ENCODE measurements at regions not wholly inside any gene's neighbourhood (a gene's known extent, or its start where the extent isn't known, plus 50 kb on each side); places are given as distances from the start of the nearest gene placed in this dataset.

DNA sequence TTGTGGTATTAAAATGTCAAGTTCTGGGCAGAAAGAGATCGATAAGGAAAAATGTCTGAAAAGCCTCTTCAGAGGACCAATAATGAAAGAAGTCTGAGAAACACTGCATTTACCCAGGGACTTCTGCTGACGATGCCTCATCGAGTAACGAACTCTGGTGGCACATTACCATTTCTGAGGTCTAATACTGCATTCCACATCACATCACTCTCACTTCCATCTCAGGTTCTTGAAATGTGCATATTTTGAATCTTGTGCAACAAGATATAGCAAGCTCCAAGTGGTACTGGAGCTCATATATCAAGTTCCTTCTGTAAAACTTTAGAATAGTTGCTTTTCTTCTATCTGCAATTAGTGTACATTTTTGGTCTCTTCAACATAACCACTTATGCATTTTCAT is 619.1 kb upstream of the DDX18 start:
- TF ChIP-seq, protein P1, sequence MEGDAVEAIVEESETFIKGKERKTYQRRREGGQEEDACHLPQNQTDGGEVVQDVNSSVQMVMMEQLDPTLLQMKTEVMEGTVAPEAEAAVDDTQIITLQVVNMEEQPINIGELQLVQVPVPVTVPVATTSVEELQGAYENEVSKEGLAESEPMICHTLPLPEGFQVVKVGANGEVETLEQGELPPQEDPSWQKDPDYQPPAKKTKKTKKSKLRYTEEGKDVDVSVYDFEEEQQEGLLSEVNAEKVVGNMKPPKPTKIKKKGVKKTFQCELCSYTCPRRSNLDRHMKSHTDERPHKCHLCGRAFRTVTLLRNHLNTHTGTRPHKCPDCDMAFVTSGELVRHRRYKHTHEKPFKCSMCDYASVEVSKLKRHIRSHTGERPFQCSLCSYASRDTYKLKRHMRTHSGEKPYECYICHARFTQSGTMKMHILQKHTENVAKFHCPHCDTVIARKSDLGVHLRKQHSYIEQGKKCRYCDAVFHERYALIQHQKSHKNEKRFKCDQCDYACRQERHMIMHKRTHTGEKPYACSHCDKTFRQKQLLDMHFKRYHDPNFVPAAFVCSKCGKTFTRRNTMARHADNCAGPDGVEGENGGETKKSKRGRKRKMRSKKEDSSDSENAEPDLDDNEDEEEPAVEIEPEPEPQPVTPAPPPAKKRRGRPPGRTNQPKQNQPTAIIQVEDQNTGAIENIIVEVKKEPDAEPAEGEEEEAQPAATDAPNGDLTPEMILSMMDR (conservative IDR thresholded peaks at IDR 0.05; ENCODE audit: low read depth, low read length): no peak
- H3K9ac ChIP-seq: no peak overlapping the region
- no peak overlapping the region for H2AFZ ChIP-seq (ENCODE audit: low read depth)
- no peak overlapping the region for H3K4me2 ChIP-seq
- H3K79me2 ChIP-seq (ENCODE audit: insufficient read depth, low read depth): no peaks in the 10 kb centered on the region
- no peak overlapping the region for H3K27ac ChIP-seq
- H3K36me3 ChIP-seq (ENCODE audit: insufficient read depth): no peaks in the 10 kb centered on the region
- H3K27me3 ChIP-seq (ENCODE audit: insufficient read depth, low read depth): no peaks in the 10 kb centered on the region
- H4K20me1 ChIP-seq (ENCODE audit: insufficient read depth): no peaks in the 10 kb centered on the region
- H3K4me1 ChIP-seq (ENCODE audit: low read depth, poor library complexity, severe bottlenecking): no peaks in the 10 kb centered on the region
- no peak overlapping the region for H3K4me3 ChIP-seq (IDR thresholded peaks at IDR 0.05; ENCODE audit: insufficient read depth, low read depth, low read length)

DNA sequence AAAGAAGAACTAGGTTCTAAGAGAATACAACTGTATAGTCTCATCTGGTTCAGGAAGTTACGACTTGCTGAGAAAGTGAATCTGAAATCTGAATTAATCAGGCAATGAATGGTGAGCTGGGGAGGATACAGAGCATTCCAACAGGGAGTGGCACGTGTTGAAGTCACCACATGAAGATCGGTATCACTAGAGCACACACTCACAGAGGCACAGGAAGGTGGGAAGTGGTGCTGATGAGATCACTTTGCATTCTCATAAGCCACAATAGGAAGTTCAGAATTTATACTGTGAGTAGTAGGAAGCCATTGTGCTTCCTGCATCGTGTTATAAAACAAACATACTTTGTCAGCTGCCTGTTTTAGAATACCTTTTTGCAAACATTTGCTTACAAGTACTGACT is 615.0 kb upstream of the DDX18 start:
- TF ChIP-seq, protein P1 (conservative IDR thresholded peaks at IDR 0.05; ENCODE audit: low read depth, low read length): no peak
- Histone ChIP-seq H2AFZ (ENCODE audit: low read depth) (no peak overlapping the region), H3K4me1 (ENCODE audit: low read depth, poor library complexity, severe bottlenecking) (no peaks in the 10 kb centered on the region), H3K27ac (no peak overlapping the region), H3K9ac (no peak overlapping the region), H3K4me3 (IDR thresholded peaks at IDR 0.05; ENCODE audit: insufficient read depth, low read depth, low read length) (no peak overlapping the region), H3K79me2 (ENCODE audit: insufficient read depth, low read depth) (no peaks in the 10 kb centered on the region), H3K27me3 (ENCODE audit: insufficient read depth, low read depth) (no peaks in the 10 kb centered on the region), H3K4me2 (no peak overlapping the region), H3K36me3 (ENCODE audit: insufficient read depth) (no peaks in the 10 kb centered on the region), H4K20me1 (ENCODE audit: insufficient read depth) (no peaks in the 10 kb centered on the region)

DNA sequence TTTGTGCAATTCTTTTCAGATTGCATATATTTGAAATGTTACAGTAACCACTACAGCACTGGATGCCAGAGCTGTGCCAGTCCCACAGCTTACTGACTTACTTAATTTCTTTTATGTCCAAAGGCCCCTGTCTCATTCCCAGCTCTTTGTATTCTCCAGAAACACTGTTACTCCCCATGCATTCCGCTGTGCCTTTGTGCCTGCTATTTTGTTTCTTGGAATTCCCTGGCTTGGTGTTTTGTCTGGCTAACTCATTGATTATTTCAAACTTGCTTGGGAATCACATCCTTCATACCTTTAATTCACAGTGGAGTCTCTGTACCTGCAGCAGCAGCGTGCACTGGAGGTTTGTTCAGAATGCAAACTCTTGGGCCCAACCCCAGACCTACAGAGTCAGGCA is 601.9 kb upstream of the DDX18 start:
- H3K36me3 ChIP-seq (ENCODE audit: insufficient read depth): no peaks in the 10 kb centered on the region
- no peaks in the 10 kb centered on the region for H3K79me2 ChIP-seq (ENCODE audit: insufficient read depth, low read depth)
- H3K27me3 ChIP-seq (ENCODE audit: insufficient read depth, low read depth): no peaks in the 10 kb centered on the region
- H3K27ac ChIP-seq: no peak overlapping the region
- H3K4me1 ChIP-seq (ENCODE audit: low read depth, poor library complexity, severe bottlenecking): no peaks in the 10 kb centered on the region
- no peak overlapping the region for H3K9ac ChIP-seq
- no peak overlapping the region for H2AFZ ChIP-seq (ENCODE audit: low read depth)
- no peak overlapping the region for H3K4me2 ChIP-seq
- H4K20me1 ChIP-seq (ENCODE audit: insufficient read depth): no peaks in the 10 kb centered on the region
- no peak overlapping the region for H3K4me3 ChIP-seq (IDR thresholded peaks at IDR 0.05; ENCODE audit: insufficient read depth, low read depth, low read length)
- TF ChIP-seq, protein P1 (conservative IDR thresholded peaks at IDR 0.05; ENCODE audit: low read depth, low read length): no peak

DNA sequence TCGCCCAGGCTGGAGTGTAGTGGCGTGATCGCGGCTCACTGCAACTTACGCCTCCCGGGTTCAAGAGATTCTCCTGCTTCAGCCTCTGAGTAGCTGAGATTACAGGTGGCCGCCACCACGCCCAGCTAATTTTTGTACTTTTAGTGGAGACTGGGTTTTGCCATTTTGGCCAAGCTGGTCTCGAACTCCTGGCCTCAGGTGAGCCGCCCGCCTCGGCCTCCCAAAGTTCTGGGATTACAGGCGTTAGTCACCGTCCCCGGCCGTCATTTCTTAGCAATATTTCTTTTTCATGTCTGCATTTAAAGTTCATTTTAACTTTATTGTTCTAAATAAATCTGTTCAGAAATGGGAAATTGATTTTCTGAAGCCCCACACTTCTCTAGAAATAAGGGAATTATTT is 597.3 kb upstream of the DDX18 start:
- Histone ChIP-seq H3K9ac (no peak overlapping the region), H2AFZ (ENCODE audit: low read depth) (no peak overlapping the region), H3K79me2 (ENCODE audit: insufficient read depth, low read depth) (no peaks in the 10 kb centered on the region), H3K36me3 (ENCODE audit: insufficient read depth) (no peaks in the 10 kb centered on the region), H3K4me1 (ENCODE audit: low read depth, poor library complexity, severe bottlenecking) (no peaks in the 10 kb centered on the region), H3K4me3 (IDR thresholded peaks at IDR 0.05; ENCODE audit: insufficient read depth, low read depth, low read length) (no peak overlapping the region), H4K20me1 (ENCODE audit: insufficient read depth) (no peaks in the 10 kb centered on the region), H3K27me3 (ENCODE audit: insufficient read depth, low read depth) (no peaks in the 10 kb centered on the region), H3K4me2 (no peak overlapping the region), H3K27ac (no peak overlapping the region)
- TF ChIP-seq, protein P1 (conservative IDR thresholded peaks at IDR 0.05; ENCODE audit: low read depth, low read length): no peak

DNA sequence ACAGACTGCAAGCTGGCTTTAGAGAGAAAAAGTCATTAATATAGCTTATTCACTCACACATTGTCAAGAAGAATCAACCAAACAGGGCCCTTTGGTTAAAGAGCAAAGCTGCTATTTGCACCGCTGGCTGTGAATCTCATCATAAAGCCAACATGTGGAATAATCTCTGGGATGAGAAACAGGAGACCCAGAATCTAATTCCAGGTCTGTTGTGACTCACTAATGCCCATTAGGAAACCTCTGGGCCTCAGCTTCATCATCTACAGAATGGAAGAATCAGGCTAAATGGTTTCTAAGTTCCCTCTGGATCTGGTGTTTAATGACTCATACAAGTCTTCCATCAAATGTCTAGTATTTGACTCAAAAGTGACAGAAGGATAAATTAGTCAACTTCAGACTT is 591.7 kb upstream of the DDX18 start:
- Histone ChIP-seq H3K79me2 (ENCODE audit: insufficient read depth, low read depth) (no peaks in the 10 kb centered on the region), H4K20me1 (ENCODE audit: insufficient read depth) (no peaks in the 10 kb centered on the region), H2AFZ (ENCODE audit: low read depth) (no peak overlapping the region), H3K4me1 (ENCODE audit: low read depth, poor library complexity, severe bottlenecking) (no peaks in the 10 kb centered on the region), H3K4me2 (no peak overlapping the region), H3K27me3 (ENCODE audit: insufficient read depth, low read depth) (no peaks in the 10 kb centered on the region), H3K27ac (no peak overlapping the region), H3K36me3 (ENCODE audit: insufficient read depth) (no peaks in the 10 kb centered on the region), H3K4me3 (IDR thresholded peaks at IDR 0.05; ENCODE audit: insufficient read depth, low read depth, low read length) (no peak overlapping the region), H3K9ac (no peak overlapping the region)
- TF ChIP-seq, protein P1 (conservative IDR thresholded peaks at IDR 0.05; ENCODE audit: low read depth, low read length): no peak
